Left colon (tissue), 2 donors: ENCODE measurements at regions not wholly inside any gene's neighbourhood (a gene's known extent, or its start where the extent isn't known, plus 50 kb on each side); places are given as distances from the start of the nearest gene placed in this dataset.

ENCODE experiments used
- ATAC-seq: fragments of 200-7000 bp; cut with Tn5 transposase; one replicate; pipeline ENCODE4 v1.9.1; 2020; ENCODE audit warnings: mild to moderate bottlenecking, moderate library complexity
- DNase-seq, 2 donors: peaks; one replicate each; pipeline ENCODE4 v3.0.0-alpha.2; 2020
- intact Hi-C, 2 donors: fragments of 100-400 bp; cut with DNase I in 1 of 2; cut with micrococcal nuclease in 1 of 2; formaldehyde crosslinking; loops; one replicate each; pipeline versions ENCODE4 v1.11.2 to v1.14.0; 2022; cut with DNase I, micrococcal nuclease
- donor health status: DM: no; HTN: no; CAD: no.
- donor health status: DM: yes; HTN: yes; CAD: no.

GRCh38 chr13:22211876-22212275 is 541.0 kb downstream of the FGF9 start:
- intact Hi-C loops: no loop called here
- DNase-seq: no peak
- no peak for ATAC-seq

GRCh38 chr13:22212576-22212975 is 541.7 kb downstream of the FGF9 start:
- no peak for DNase-seq
- ATAC-seq: no peak
- intact Hi-C loops: no loop called here

GRCh38 chr13:22214184-22214583 is 543.3 kb downstream of the FGF9 start:
- no peak for ATAC-seq
- intact Hi-C loops: no loop called here
- no peak for DNase-seq

GRCh38 chr13:22218797-22219196 is 547.9 kb downstream of the FGF9 start:
- ATAC-seq (peak; percentile 53), DNase-seq (no peak)
- intact Hi-C loops: no loop called here

- intact Hi-C loops: no loop called here
- DNase-seq (no peak), ATAC-seq (no peak)
These were observed 548.8 kb downstream of the FGF9 start for GRCh38 chr13:22219709-22220108.

- DNase-seq: peak; percentile 57 to 72
- intact Hi-C loops: no loop called here
- peak; percentile 98 for ATAC-seq
These were observed 549.6 kb downstream of the FGF9 start for GRCh38 chr13:22220151-22221135.

GRCh38 chr13:22223411-22223810 is 552.5 kb downstream of the FGF9 start:
- ATAC-seq: no peak
- intact Hi-C loops: no loop called here
- no peak for DNase-seq

GRCh38 chr13:22226086-22226485 is 555.2 kb downstream of the FGF9 start:
- no peak for ATAC-seq
- no peak for DNase-seq
- intact Hi-C loops: no loop called here

GRCh38 chr13:22227895-22228294 is 557.0 kb downstream of the FGF9 start:
- intact Hi-C loops: no loop called here
- ATAC-seq (no peak), DNase-seq (no peak)

- ATAC-seq: no peak
- no peak for DNase-seq
- intact Hi-C loops: no loop called here
These were observed 559.0 kb downstream of the FGF9 start for GRCh38 chr13:22229916-22230315.

GRCh38 chr13:22232186-22232585 is 561.3 kb downstream of the FGF9 start:
- intact Hi-C loops: no loop called here
- no peak for DNase-seq
- no peak for ATAC-seq

GRCh38 chr13:22235285-22235949 is 564.5 kb downstream of the FGF9 start:
- ATAC-seq (peak; percentile 82), DNase-seq (no peak)
- intact Hi-C loops: no loop called here

- ATAC-seq: no peak
- intact Hi-C loops: no loop called here
These were observed 565.0 kb downstream of the FGF9 start for GRCh38 chr13:22235950-22236290.

GRCh38 chr13:22238269-22238668 is 567.4 kb downstream of the FGF9 start:
- intact Hi-C loops: no loop called here
- ATAC-seq (no peak), DNase-seq (no peak)

More at GRCh38 chr13:22235950-22236290, 565.0 kb downstream of the FGF9 start:
- no peak for DNase-seq

GRCh38 chr13:22240716-22241115 is 569.8 kb downstream of the FGF9 start:
- ATAC-seq (no peak), DNase-seq (no peak)
- intact Hi-C loops: no loop called here

GRCh38 chr13:22243469-22244163 is 572.7 kb downstream of the FGF9 start:
- no peak for ATAC-seq
- no peak for DNase-seq
- intact Hi-C loops: no loop called here

GRCh38 chr13:22252281-22252830 is 581.5 kb downstream of the FGF9 start:
- ATAC-seq: no peak
- intact Hi-C loops: no loop called here

GRCh38 chr13:22253107-22253506 is 582.2 kb downstream of the FGF9 start:
- ATAC-seq (no peak), DNase-seq (no peak)
- intact Hi-C loops: no loop called here

More at GRCh38 chr13:22252281-22252830, 581.5 kb downstream of the FGF9 start:
- DNase-seq: no peak

GRCh38 chr13:22256111-22256639 is 585.3 kb downstream of the FGF9 start:
- ATAC-seq (no peak), DNase-seq (no peak)
- intact Hi-C loops: no loop called here
